HL-60 (cell line): ENCODE measurements at regions not wholly inside any gene's neighbourhood (a gene's known extent, or its start where the extent isn't known, plus 50 kb on each side); places are given as distances from the start of the nearest gene placed in this dataset.

ENCODE experiments used
- CTCF ChIP-seq: IDR thresholded peaks from one replicate; pipeline ENCODE4 v1.5.1; 2011; ENCODE audit warnings: low read length, control low read depth, inconsistent platforms; ENCODE audit not compliant: insufficient read depth
- POLR2AphosphoS5 ChIP-seq: IDR thresholded peaks from 2 replicates; pipeline ENCODE4 v1.6.1; 2012; ENCODE audit warnings: low read depth

GRCh38 chr3:107920538-107920937 lies 170.3 kb downstream of the CD47 start:
- TF ChIP-seq CTCF (no peak), POLR2AphosphoS5 (no peak)
